Midbrain (tissue), 1 donor: ENCODE measurements at regions not wholly inside any gene's neighbourhood (a gene's known extent, or its start where the extent isn't known, plus 50 kb on each side); places are given as distances from the start of the nearest gene placed in this dataset.

Experiments used
- DNase-seq: peaks from one replicate; lab custom pipeline; 2025; lab: John Stamatoyannopoulos, UW

DNA sequence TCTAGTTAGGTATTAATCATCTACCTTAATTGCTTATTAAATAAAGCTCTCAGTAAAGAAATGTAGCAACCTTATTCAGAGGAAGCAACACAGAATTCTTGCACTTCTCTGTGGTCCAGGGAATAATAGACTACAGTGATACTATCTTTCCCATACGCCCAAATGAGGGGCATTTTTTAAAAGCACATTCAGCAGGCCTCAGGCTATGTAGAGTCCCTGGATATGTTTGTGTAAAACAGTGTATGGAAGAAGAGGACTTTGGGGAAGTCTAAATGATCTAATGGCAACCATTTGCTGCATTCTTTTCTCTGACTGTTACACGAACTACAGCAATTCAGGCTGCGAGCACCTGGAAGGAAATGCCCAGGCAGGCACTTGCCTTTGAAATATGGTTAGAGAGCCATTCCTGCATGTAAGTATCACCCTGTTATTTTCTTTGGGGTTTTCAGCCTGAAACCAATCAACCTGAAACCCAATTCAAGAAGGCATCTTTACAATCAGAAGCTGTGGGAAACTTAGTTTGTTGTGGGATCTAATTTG is 1814.7 kb upstream of the CELF4 start:
- no peak for DNase-seq

DNA sequence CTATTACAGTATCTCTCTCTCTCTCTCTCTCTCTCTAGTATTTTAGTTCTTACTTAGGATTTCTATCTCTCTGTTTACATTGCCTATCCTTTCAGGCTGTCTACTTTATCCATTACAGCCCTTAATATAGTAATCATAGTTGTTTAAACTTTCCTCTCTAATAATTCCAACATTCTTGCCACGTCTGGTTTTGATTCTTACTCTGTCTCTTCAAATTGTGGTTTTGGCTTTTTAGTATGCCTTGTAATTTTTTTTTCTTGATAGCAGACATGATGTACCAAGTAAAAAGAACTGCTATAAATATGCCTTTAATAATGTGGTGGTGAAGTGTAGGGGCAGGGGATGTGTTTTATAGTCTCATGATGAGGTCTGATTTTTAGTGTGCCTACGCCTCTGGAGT is 1809.5 kb upstream of the CELF4 start:
- DNase-seq = no peak

DNA sequence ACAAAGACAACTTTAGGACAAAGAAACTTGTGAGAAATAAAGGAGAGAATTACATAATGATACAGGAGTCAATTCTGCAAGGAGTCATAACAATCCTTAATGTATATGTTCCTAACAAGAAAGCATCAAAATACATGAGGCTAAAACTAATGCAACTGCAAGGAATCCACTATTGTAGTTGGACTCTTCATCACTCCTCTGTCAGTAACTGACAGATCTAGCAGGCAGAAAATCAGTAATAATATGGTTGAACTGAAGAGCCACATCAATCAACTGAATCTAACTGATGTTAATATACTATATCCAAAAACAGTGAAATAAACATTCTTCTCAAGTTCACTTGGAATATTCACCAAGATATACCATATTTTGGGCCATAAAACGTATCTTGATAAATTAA is 1806.4 kb upstream of the CELF4 start:
- no peak for DNase-seq

DNA sequence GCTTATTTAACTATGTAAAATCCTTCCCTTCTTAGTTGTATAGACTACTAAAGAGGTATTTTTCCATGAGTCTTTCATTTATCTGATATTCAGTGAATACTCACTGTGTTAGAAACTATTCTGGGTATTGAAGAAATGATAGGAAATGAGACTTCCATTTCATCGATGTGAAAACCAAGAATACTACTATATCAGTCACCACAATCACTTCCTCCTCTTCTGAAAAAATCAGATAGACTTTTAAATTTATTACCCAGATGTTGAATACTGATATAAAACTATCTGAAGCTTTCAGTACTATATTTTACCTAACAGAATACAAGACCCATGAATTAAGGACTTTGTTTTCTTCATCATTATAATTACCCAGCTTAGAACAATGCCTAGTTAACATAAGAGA is 1801.1 kb upstream of the CELF4 start:
- no peak for DNase-seq

DNA sequence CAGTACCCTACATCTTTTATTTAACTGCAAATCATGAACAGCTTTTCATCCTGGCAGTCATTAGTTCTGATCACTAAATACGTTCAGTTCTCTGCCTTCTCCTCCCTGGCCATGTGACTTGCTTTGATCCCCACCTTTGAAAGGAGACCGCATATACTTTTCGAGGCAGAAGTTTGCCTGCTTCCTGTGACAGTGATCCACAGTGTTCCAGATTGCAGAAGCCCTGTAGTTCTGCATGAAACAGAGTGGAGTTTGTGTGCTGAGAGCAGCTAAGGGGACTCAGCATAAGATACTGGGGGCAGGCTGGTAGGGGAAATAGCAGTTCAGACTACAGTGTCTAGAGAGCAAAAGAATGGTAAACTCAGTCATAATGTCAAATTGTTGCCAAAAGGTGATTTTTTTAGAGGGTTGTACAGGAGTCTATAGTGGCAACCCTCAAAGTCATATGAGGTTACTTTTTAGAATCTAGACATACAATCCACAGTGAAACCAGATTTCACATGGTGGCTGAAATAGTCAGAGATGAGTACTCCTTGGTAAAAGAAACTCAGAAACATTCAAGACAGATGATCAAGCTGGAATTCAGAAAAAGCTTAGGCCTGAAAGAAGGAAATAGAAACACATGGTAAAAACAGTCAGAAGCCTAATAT is 1800.4 kb upstream of the CELF4 start:
- DNase-seq = no peak

DNA sequence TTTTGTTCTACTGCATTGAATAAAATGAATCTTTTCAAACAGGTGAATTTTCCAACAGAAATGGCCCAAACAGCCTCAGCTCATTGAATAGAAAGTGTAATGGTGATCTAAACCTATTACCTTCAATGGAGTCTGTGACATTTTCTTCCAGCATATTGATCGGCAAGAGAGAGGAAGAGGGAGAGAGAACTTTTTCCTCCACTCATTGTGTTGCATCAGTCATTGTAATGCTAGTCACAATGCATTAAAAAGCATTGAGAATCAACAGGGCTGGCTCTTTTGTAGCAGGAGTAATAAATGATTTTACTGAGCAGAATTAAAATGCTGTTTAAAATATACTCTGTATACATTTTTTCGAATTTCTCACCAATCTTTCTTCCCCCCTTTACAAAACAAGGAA is 1794.5 kb upstream of the CELF4 start:
- DNase-seq = no peak

DNA sequence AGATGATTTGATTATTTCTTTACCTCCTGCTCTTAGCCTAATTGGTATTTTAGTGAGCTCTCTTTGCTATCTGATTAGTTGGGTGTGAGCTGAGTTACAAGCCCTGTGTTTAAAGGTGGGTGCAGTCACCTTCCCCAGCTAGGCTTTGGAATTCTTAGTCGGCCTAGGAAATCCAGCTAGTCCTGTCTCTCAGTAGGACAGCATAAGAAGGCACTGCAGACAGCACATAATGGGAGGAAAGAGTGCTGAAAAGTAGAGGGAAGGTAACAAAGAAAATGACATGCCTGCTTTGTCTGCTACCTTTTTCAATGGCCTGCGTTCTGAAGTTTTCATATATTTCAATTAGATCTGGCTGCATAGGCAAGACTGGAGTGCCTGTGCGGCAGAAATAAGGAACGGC is 1794.0 kb upstream of the CELF4 start:
- DNase-seq = no peak

DNA sequence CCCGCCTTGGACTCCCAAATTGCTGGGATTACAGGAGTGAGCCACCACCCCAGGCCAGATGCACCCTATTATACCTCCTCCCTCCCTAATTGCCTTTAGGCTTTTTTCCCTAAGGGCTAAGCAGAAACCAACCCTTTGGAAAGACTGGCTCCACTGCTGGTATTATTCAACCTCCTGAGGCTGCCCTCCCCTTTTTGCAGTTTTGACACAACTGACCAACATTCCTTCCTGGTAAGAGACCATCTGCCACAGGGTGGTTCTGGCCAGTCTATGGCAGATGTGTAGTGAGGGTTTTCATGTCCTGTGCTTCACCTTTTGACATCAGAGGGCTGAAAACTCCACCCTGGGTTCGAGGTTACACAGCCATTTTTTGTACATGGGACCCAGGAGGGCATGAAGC is 1785.3 kb upstream of the CELF4 start:
- DNase-seq = no peak

DNA sequence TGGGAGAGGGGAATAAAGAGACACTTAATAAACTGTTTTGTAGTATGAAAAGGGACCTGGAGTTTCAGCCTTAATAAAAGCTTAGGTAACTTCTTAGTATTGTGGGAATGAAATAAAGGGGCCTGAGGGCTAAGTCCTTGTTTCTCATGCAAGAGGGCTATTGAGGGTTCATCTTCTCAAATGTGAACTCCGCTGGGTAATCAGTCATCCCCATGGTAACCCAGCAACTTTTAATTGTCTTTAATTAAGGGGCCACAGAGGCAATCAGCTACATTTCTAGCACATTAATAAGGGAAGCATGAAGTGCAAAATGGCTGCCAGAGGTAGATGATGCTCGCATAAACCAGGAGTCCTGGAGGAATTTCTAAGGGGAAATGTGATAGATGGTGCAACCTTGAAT is 1784.2 kb upstream of the CELF4 start:
- no peak for DNase-seq

DNA sequence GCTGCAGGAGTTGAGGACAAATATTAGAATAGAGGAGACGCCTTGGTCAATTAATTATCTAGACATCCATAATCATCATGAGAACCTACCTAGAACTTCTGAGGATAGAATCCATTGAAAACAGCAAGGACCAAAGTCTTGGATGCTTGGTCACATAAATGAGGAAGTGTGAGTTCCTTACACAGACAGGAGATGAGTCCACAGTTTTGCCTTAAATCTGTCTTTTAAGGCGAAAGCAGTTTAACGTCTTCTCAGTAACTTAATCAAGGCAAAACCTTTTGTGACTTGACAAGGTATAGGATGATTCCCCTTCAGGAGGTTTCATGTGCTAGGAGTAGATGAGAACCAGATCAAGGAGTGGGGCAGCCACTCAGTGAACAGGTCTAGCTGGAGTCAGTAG is 1783.2 kb upstream of the CELF4 start:
- DNase-seq = no peak

DNA sequence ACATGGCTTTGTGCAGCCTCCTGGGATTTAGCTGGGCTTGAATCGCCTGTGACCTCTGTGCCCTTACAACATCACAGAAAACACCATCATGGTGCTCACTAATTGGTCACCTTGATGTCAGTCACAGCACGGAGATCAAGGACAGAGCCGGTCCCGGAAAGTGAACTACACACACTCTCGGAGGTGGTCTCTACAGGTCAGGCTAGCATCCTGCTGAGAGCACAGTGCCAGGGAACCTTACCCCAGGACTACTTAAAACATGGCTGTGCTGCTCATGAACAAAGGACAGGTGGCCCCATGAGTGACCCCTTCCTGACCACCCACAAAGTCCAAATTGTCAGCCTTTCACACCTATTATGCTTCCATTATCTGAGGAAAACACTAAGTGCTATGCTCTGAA is 1782.1 kb upstream of the CELF4 start:
- DNase-seq = no peak

DNA sequence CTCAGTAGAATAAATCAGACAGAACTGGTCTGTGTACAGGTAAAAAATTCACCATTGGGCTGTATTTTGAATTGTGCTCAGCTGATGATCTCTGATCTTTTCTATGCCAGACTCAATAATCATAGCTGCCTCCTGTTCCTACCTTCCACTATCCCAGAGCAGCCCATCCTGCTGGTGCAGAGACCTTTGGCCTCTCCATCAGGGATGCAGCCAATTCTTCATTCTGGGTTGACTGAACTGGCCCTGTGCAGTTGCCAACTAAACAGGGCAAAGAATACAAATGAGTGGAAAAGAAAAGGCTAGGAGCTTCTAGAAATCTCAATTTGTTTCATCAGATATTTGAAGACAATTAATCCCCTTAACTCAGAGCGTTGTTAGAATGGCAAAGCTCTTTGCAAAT is 1781.3 kb upstream of the CELF4 start:
- DNase-seq = peak; percentile 28

DNA sequence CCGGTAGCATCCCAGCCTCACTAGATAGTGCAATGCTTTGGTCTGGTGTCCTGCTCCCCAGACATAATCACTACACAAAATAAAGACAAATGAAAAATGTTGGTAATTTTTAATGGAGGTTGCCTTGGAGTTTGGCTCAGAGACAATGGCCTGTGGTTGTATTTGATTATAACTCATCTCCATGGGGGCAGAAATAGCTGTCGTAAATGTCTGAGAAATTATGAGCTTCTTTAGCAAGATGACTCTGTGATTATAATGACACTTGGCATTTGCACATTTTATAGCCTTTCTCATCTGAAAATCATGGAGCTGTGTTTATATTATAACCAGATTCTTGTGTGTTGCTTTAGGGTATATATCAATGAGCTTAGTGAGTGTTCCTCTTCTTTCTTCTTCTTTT is 1779.7 kb upstream of the CELF4 start:
- no peak for DNase-seq

DNA sequence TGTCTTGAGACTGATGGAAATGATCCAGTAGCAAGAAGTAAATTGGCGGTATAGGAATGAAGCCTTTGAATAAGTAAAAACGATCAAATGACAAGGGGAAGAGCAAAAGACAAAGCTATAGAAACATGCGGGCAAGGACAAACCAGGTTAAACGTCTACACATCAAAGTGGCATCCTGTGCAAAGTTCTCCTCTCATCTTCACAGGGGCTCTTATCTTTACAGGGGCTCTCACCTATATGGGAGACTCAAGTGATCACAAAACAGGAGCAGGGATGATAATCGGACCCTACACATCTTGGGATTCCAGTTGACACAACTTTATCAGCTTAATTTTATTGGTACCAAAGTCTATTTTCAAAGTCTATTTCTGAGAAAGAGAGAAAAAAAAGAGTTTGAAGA is 1778.9 kb upstream of the CELF4 start:
- no peak for DNase-seq

DNA sequence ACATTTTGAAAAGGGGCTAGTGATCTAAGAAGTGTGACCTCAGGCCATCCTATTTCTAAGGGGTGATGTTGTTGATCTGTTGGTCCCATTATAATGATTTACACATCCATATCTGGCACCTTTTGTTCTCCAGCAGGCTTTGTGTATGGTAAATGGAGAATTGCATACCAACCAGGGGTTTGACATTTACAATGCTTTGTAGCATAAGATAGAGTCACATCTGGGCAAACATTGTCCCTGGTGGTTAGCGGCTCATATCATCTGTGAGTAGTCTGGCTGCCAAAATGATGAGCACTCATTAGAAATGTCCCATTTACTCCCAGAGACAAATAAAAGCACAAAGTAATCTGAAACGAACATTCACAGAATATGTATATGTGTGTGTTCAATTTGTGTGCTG is 1775.5 kb upstream of the CELF4 start:
- DNase-seq = no peak

DNA sequence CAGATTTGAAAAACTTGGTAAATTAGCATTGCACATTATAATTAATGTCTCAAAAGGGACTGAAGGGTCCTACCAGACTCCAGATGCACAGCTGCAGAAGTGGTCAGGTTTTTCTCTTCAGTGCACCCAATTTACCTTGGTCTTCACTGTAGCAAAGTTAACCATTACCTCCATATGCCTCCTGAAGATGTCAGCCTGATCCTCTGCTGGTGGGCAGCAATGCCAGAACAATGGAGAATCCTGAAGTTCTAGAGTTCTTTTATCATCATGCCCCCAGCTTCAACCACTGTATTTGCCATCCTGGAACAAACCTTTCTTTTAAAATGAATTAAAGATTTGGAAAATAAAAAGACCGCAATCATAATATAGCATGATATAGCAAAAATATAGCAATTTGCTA is 1774.8 kb upstream of the CELF4 start:
- DNase-seq = no peak

DNA sequence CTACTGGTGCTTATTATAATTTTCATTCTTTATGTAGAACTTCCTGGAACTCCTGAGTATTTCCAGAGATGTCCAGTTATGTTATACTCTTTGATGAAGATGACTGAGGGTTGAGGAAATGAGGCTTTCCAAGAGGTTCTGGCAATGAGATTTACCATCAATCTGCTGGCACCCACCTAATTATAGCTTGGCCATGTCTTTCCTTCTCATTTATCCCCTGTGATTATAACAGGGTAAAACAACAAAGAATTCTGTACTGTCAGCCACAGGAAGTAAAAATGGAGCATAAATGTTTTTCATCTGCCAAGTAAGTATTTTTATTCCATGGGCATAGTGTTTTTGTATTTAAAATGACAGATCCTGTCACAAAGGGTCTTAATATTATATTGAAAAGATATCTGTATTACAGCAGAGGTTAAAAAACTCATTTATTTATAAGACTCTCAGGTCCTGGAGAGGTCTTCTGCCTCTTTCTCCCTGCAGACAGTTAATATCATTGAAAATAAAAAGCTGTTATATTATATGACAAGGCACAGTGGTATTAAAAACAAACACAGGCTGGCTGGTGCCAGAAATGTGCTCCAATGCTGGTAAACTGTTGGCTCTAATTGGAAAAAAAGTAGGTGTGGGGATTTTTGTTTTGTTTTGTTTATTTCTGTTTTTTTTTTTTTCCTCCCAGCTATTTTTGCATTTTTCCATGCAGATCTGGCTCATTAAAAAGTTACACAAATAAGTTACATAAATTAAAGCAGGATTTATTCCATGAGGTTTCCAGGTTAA is 1764.1 kb upstream of the CELF4 start:
- DNase-seq = no peak

DNA sequence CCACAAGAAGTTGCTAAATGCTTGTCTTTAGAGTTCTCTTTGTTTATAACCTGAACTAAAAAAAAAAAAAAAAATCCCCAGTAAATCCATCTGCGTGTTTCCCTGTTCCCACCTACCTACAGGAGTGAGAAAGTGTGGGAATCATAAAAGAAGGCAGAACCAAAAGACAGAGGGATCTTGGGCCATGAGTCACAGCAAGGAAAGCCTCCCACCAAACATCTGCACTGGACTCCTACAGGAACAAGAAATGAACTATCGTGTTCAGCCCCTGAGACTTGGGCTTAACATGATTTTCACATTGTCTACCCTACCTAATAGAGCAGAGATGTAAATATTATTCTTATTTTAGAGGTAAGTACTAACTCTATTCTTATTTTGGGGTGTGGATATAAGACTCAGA is 1761.2 kb upstream of the CELF4 start:
- DNase-seq = no peak

DNA sequence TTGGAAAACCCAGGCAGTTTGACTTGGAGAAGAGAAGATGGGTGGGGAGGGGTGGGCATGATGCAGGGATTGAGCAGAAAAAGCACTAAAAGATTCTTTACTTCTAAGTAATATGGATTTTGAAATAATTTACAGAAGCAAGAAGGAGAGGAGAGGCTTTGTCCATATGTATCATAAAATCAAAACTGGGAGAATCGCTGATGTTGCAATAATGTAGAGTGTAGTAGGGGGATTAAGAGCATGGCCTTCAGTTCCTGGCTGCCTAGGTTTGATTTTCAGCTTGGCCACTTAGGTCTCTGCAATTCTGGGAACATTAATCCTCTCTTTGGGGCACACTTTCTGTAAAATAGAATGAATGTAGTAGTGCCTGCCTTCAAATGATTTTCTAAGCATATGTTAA is 1760.4 kb upstream of the CELF4 start:
- DNase-seq = no peak

DNA sequence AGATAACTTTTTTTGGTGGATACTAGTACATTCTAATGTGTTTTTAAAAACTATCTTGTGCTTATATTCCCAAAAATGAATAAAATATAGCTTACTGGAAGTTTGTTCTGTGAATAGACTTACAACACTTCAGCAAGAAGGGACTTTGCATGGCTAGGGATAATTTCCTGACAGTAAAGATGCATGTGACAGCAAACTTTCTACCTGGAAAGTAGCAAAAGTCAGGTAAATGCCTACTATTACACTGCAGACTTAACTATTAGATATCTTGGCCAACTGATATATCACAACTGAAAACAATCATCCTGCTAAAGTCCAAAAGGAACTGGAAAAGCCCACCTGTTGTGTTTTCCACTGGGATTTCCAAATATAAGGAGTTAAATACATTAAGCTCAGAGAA is 1753.5 kb upstream of the CELF4 start:
- no peak for DNase-seq

DNA sequence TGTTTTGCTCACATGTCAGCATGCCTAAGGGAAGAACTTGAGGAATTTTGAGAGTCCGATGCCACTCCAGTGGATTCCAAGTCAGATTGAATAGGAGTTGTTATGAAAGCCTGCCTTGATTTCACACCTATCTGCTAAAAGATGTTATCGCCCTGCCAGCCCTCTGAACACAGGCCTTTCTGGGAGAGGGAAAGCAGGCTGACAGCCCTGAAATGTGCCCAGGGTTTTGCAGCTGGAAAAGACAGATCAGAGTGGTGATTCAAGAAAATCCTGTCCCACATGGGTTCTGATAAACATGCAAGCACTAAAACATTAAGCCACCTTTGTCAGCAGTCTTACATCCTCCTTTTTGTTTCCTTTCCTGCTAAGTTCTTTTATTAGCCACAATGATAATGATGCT is 1752.9 kb upstream of the CELF4 start:
- DNase-seq = no peak

DNA sequence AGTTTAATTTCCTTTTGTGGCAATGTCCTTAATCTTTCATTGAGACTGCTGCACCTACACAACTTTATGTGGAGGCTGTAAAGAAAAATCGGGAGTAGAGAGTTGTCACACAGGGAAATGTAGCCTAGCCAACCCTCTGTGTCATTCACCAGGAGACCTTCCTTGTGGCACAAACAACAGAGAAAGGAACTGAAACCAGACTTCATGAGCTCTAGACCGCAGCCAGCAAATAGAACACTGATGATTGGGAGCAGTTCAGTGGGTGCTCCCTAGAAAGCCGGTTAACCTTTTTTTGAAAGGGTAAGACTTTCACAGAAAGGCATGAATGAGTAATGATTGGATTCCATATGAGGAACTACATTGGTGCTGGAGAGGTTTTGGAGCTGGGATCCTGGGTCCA is 1752.4 kb upstream of the CELF4 start:
- no peak for DNase-seq

DNA sequence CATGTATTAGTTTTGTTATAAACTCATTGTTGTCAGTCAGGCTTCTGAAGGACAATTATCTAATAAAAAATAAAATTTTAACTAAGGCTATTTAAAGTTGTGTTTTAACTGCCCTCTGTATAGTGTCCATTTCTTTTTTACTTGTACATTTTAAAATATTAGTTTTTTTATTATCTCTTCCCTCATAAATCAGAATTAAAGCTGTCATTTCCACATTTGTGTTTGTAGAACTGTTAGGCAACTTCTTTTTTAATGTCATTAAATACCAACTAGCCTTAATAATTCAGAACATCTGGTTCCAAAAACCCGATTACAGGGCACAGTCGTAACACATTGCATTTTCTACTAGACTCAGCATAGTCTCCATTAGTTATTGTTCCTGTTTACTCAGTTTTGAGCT is 1749.0 kb upstream of the CELF4 start:
- DNase-seq = no peak

DNA sequence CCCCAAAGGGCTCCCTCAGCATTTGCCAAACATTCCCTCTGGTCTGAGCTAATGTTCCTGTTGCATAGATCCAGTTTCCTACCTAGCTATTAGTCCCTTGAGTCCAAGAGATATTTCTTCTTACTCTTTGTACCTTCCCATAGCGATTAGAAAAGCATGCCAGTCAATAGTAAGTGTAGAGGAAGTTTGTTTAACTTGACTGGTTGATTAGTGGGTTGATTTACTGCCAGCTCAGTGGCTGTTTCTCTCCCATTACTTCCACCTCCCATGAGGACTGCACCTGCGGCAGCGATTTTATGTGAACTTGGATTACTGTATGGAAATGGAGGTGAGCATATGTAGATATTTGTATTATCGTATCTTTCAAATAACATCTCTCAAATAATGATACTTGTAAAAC is 1748.4 kb upstream of the CELF4 start:
- no peak for DNase-seq
